ENCODE measurements at regions not wholly inside any gene's neighbourhood (a gene's known extent, or its start where the extent isn't known, plus 50 kb on each side); places are given as distances from the start of the nearest gene placed in this dataset.

DNA sequence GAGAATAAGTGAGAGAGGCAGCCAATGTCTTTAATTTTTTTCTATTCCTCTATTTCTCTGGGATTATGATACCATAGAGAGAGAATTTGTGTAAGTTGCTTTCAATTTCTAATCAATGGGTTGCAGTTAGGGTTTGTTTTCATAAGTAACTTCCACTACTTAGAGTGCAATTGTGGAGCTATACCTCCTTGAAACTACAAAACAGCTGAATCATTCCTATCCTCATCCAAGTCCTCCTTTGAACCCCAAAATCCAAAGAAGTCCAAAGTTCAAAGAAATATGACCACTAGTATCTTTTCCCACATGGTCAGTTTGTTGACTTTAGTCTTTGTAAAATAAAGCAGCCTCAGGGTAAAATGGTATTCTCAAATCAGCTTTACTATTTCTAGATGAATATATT lies 1085.4 kb upstream of the INTU start:
- TF ChIP-seq CTCF (IDR thresholded peaks at IDR 0.05; ENCODE audit: insufficient read depth, low read depth, low read length) (no peak), EZH2 (IDR thresholded peaks at IDR 0.05; ENCODE audit: insufficient read depth, low read length) (no peak)
